ENCODE measurements at regions not wholly inside any gene's neighbourhood (a gene's known extent, or its start where the extent isn't known, plus 50 kb on each side); places are given as distances from the start of the nearest gene placed in this dataset.

- ChIA-PET CTCF (no interaction called here), POLR2A (no interaction called here)
- no peak overlapping the region for H3K4me3 ChIP-seq (ENCODE audit: low read depth, low read length)
- H3K27ac ChIP-seq (ENCODE audit: extremely low read depth, low read depth, low read length), result no peak overlapping the region
- no peaks in the 10 kb centered on the region for H3K36me3 ChIP-seq (ENCODE audit: control insufficient read depth in 2 of 2, insufficient read depth in 1 of 2, low read length in 2 of 2)
- H3K4me1 ChIP-seq (ENCODE audit: control insufficient read depth, insufficient read depth, low read length), result no peaks in the 10 kb centered on the region
- H3K9me3 ChIP-seq (ENCODE audit: control insufficient read depth, insufficient read depth, low read depth, low read length), result no peaks in the 10 kb centered on the region
- TF ChIP-seq ZNF324 (tag by site-specific recombination; IDR thresholded peaks at IDR 0.05) (no peak), ZNF585B (tag by site-specific recombination; IDR thresholded peaks at IDR 0.05) (no peak), ZNF776 (tag by site-specific recombination; IDR thresholded peaks at IDR 0.05; ENCODE audit: borderline replicate concordance) (no peak), ATF2 (tag by site-specific recombination; IDR thresholded peaks at IDR 0.05; ENCODE audit: low read depth) (0 out of 2 replicates have a peak, but pooled peaks have one; percentile 37), BCL6B (tag by site-specific recombination; IDR thresholded peaks at IDR 0.05) (no peak), ZBTB44 (tag by site-specific recombination; IDR thresholded peaks at IDR 0.05) (no peak), HIC1 (tag by site-specific recombination; IDR thresholded peaks at IDR 0.05) (no peak), ZNF692 (tag by site-specific recombination; IDR thresholded peaks at IDR 0.05) (0 out of 2 replicates have a peak, but pooled peaks have one; percentile 16), KLF7 (tag by site-specific recombination; IDR thresholded peaks at IDR 0.05; ENCODE audit: borderline replicate concordance) (no peak), ZNF175 (tag by site-specific recombination; IDR thresholded peaks at IDR 0.05) (no peak), ZBTB21 (tag by site-specific recombination; IDR thresholded peaks at IDR 0.05) (peak; percentile 60; the same call in 1 of the 2 replicates), BCL11A (tag by site-specific recombination; IDR thresholded peaks at IDR 0.05; ENCODE audit: low read depth) (no peak), ZNF596 (tag by site-specific recombination; IDR thresholded peaks at IDR 0.05) (no peak), ZNF76 (tag by site-specific recombination; IDR thresholded peaks at IDR 0.05; ENCODE audit: borderline replicate concordance, low read depth) (no peak), ZNF529 (tag by site-specific recombination; IDR thresholded peaks at IDR 0.05; ENCODE audit: insufficient replicate concordance) (no peak), GFI1B (tag by site-specific recombination; IDR thresholded peaks at IDR 0.05) (no peak), ZNF639 (tag by site-specific recombination; IDR thresholded peaks at IDR 0.05) (no peak), ZNF155 (tag by site-specific recombination; IDR thresholded peaks at IDR 0.05) (no peak), ZNF23 (tag by site-specific recombination; IDR thresholded peaks at IDR 0.05; ENCODE audit: borderline replicate concordance) (no peak), ZNF248 (tag by site-specific recombination; IDR thresholded peaks at IDR 0.05) (no peak), ZNF366 (tag by site-specific recombination; conservative IDR thresholded peaks at IDR 0.05) (0 out of 2 replicates have a peak, but pooled peaks have one; percentile 15), ZNF416 (tag by site-specific recombination; IDR thresholded peaks at IDR 0.05) (no peak), ZNF660 (tag by site-specific recombination; IDR thresholded peaks at IDR 0.05) (no peak), ZNF600 (tag by site-specific recombination; IDR thresholded peaks at IDR 0.05) (no peak), ZNF221 (tag by site-specific recombination; IDR thresholded peaks at IDR 0.05; ENCODE audit: borderline replicate concordance) (no peak), ZNF132 (tag by site-specific recombination; IDR thresholded peaks at IDR 0.05; ENCODE audit: borderline replicate concordance) (no peak), ZNF362 (tag by site-specific recombination; IDR thresholded peaks at IDR 0.05) (0 out of 2 replicates have a peak, but pooled peaks have one; percentile 20)
Observed at GRCh38 chr2:19532547-19533196, 174.2 kb upstream of the OSR1 start.
